Brain microvascular endothelial cell (primary cell): ENCODE measurements at regions not wholly inside any gene's neighbourhood (a gene's known extent, or its start where the extent isn't known, plus 50 kb on each side); places are given as distances from the start of the nearest gene placed in this dataset.

ENCODE experiments used
- DNase-seq: peaks from one replicate; pipeline ENCODE4 v3.0.0-alpha.2; 2020
- H3K27ac ChIP-seq: fragments of 250-450 bp; sonication (Bioruptor Pico); 2 replicates; pipeline ENCODE4 v1.5.1; 2020; ENCODE audit warnings: mild to moderate bottlenecking, moderate library complexity
- H3K27me3 ChIP-seq: fragments of 250-450 bp; sonication (Bioruptor Pico); replicated peaks from 2 replicates; pipeline ENCODE4 v1.5.1; 2020; ENCODE audit warnings: mild to moderate bottlenecking
- H3K36me3 ChIP-seq: fragments of 250-450 bp; sonication (Bioruptor Pico); replicated peaks from 2 replicates; pipeline ENCODE4 v1.5.1; 2020; ENCODE audit warnings: mild to moderate bottlenecking
- H3K4me3 ChIP-seq: 2 replicates; pipeline ENCODE4 v1.5.1; 2011; ENCODE audit warnings: low read depth, mild to moderate bottlenecking, control low read depth, low read length, moderate library complexity
- in situ Hi-C: cut with HindIII; loops from 2 replicates; pipeline ENCODE4 v1.10.0; 2017; ENCODE audit warnings: low sequenced_read_pairs, low pct_ligation_motif_present
- TF ChIP-seq, protein P1 (sequence below): IDR thresholded peaks from 2 replicates; pipeline ENCODE4 v1.5.1; 2011; ENCODE audit warnings: low read depth, mild to moderate bottlenecking, moderate library complexity, low read length, control low read depth, inconsistent platforms; ENCODE audit errors: missing control alignments

DNA sequence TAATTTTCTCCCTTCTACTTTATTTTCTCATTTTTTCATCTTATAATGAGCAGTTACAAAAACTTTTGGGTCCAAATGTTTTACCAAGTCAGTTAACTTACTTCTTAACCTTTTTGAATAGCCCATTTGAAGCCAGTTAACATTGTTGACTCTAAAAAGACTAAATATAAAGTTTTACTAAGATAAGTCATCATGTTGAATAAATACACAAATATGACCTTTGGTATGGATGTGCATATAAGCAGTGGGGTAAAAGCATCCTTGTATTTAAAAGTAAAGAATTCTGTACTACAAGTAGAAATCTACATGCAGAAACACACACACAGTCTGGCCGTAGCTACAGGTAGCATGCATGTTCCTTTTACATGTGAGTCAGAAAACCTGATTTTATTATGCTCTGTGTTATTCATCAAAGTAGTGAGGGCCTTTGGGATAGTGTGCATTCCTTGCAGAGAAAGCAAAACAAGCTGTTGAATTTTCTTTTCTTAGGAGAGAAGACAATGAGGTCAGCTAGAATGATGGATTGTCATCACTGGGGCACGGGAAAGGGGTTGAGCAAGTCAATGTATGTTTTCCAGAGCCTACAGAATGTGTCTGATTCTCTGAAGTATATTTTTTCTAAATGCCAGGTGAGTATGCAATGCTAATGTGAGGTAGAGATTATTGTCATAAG lies 533.2 kb upstream of the AGA start:
- in situ Hi-C loops, result no loop called here
- H3K36me3 ChIP-seq, result no peaks in the 10 kb centered on the region
- H3K27me3 ChIP-seq, result no peaks in the 10 kb centered on the region
- no peak overlapping the region for H3K27ac ChIP-seq
- DNase-seq, result no peak
- TF ChIP-seq, protein P1, sequence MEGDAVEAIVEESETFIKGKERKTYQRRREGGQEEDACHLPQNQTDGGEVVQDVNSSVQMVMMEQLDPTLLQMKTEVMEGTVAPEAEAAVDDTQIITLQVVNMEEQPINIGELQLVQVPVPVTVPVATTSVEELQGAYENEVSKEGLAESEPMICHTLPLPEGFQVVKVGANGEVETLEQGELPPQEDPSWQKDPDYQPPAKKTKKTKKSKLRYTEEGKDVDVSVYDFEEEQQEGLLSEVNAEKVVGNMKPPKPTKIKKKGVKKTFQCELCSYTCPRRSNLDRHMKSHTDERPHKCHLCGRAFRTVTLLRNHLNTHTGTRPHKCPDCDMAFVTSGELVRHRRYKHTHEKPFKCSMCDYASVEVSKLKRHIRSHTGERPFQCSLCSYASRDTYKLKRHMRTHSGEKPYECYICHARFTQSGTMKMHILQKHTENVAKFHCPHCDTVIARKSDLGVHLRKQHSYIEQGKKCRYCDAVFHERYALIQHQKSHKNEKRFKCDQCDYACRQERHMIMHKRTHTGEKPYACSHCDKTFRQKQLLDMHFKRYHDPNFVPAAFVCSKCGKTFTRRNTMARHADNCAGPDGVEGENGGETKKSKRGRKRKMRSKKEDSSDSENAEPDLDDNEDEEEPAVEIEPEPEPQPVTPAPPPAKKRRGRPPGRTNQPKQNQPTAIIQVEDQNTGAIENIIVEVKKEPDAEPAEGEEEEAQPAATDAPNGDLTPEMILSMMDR, result no peak
- no peak overlapping the region for H3K4me3 ChIP-seq

DNA sequence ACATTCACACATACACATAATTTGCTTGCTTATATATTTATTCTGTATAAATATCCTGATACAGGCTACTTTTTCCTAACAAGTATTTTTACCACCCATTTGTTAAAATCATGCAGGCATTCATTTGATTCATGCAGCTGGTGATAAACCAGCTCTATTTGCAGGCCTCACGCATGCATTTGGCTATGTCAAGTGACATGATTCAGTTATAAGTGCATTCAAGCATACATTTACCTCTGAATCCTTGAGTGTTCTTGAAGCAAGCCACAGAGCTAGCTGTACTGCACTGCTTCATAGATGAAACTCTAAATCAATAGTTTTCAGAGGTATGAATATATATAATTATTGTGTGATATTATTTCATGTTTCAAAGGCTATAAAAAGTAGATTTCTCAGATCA lies 544.0 kb upstream of the AGA start:
- TF ChIP-seq, protein P1, result no peak
- no peaks in the 10 kb centered on the region for H3K36me3 ChIP-seq
- H3K27me3 ChIP-seq, result no peaks in the 10 kb centered on the region
- in situ Hi-C loops, result no loop called here
- no peak overlapping the region for H3K27ac ChIP-seq
- no peak for DNase-seq
- H3K4me3 ChIP-seq, result no peak overlapping the region

DNA sequence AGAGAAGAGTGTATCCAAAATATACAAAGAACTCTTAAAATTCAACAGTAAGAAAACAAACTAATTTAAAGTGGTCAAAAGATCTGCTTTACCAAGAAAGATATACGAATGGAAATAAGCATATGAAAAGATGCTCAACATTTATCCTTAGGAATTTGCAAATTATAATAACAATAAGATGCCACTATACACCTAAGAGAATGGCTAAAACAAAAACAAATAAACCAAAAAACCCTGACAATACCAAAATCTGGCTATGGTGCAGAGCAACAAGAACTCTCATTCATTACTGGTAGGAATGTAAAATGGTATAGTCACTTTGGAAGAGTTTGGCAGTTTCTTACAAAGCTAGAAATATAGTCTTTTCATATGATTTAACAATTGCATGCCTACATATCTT lies 545.7 kb upstream of the AGA start:
- TF ChIP-seq, protein P1, result no peak
- in situ Hi-C loops, result no loop called here
- H3K4me3 ChIP-seq, result no peak overlapping the region
- no peaks in the 10 kb centered on the region for H3K27me3 ChIP-seq
- no peak for DNase-seq
- H3K27ac ChIP-seq, result no peak overlapping the region
- H3K36me3 ChIP-seq, result no peaks in the 10 kb centered on the region

DNA sequence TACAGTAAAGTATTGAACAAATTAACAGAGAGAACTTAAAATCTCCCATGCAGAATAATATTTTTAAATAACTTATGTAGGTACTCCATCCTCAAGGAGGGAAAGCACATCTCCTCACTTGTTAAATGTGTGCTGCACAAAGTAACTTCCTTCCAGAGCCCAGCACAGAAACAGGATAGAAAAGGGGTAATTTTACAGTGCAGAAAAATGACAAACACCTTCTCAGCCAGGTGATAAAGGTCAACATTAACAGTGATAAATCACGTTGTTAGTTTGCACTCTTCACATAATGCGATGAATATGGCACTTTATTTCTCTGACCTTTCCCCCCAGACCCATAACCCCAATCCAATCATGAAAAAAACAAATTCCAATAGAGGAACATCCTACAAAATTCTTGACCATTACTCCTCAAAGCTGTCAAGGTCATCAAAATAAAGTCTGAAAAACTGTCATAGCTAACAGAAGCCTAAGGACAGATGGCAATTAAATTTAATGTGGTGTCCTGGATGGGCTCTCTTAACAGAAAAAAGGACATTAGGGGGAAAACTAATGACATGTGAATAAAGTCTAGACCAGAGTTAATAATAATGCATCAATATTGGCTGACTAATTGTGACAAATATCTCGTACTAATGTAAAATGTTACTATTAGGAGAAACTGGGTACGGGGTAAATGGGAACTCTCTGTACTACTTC lies 547.4 kb upstream of the AGA start:
- DNase-seq, result no peak
- H3K27ac ChIP-seq, result no peak overlapping the region
- in situ Hi-C loops, result no loop called here
- no peaks in the 10 kb centered on the region for H3K36me3 ChIP-seq
- H3K4me3 ChIP-seq, result no peak overlapping the region
- TF ChIP-seq, protein P1, result no peak
- no peaks in the 10 kb centered on the region for H3K27me3 ChIP-seq

DNA sequence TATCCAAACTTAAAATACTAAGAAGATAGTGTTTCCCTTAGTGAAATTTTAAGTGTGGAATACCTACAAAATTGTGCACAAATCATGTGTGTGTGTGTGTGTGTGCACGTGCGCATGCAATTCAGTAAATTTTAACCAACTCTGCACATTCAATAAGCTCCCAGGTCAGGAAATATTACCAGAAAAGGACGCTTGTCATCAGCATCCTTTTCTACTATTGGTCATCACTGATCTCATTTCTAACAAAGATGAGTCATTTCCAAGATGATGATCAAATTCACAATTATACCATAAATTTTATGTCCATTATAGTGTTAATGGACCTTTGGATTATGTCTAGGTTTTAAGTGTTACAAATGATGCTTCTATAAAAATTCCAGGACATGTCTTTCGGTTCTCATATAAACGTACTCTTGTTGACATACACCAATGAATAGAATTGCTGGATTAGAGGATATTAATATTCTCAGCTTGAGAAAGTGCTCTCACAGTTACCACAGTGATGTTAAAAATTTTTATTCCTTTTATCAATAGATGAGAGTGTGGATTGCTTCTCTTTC lies 560.9 kb upstream of the AGA start:
- TF ChIP-seq, protein P1, result no peak
- no peak for DNase-seq
- in situ Hi-C loops, result no loop called here

More for the DNA sequence above, 560.9 kb upstream of the AGA start:
- Histone ChIP-seq H3K4me3 (no peak overlapping the region), H3K27me3 (no peaks in the 10 kb centered on the region), H3K36me3 (no peaks in the 10 kb centered on the region), H3K27ac (no peak overlapping the region)
